Ectodermal cell (in vitro differentiated cells): ENCODE measurements at regions not wholly inside any gene's neighbourhood (a gene's known extent, or its start where the extent isn't known, plus 50 kb on each side); places are given as distances from the start of the nearest gene placed in this dataset.
"Not testable (repeated sequence)": the region's sequence is repeated elsewhere in the genome, so short reads cannot be mapped to it uniquely, and the experiment has no call there.

ENCODE experiments used
- H3K27ac ChIP-seq: 2 replicates; pipeline ENCODE4 v1.7.0; 2013; ENCODE audit warnings: mild to moderate bottlenecking, low read depth, low read length; ENCODE audit not compliant: insufficient read depth, poor library complexity, severe bottlenecking
- H3K27me3 ChIP-seq: 2 replicates; pipeline ENCODE4 v1.7.0; 2013; ENCODE audit warnings: mild to moderate bottlenecking, low read length; ENCODE audit not compliant: insufficient read depth, control insufficient read depth, poor library complexity, severe bottlenecking
- H3K36me3 ChIP-seq: one replicate; pipeline ENCODE4 v1.7.0; 2013; ENCODE audit warnings: low read length; ENCODE audit not compliant: control insufficient read depth, insufficient read depth
- H3K4me1 ChIP-seq: one replicate; pipeline ENCODE4 v1.7.0; 2013; ENCODE audit warnings: low read length; ENCODE audit not compliant: control insufficient read depth, insufficient read depth
- H3K4me3 ChIP-seq: 2 replicates; pipeline ENCODE4 v1.7.0; 2013; ENCODE audit warnings: low read depth, low read length, control low read depth; ENCODE audit not compliant: insufficient read depth
- H3K9me3 ChIP-seq: 2 replicates; pipeline ENCODE4 v1.7.0; 2013; ENCODE audit warnings: mild to moderate bottlenecking, low read length, moderate library complexity; ENCODE audit not compliant: control insufficient read depth
- WGBS, 2 experiments: methylation state at CpG; one replicate each; pipeline ENCODE4 v1.1.7; 2013; ENCODE audit warnings: missing lambda C conversion rate in 2 of 2; 5-methylcytosine and 5-hydroxymethylcytosine counted together

DNA sequence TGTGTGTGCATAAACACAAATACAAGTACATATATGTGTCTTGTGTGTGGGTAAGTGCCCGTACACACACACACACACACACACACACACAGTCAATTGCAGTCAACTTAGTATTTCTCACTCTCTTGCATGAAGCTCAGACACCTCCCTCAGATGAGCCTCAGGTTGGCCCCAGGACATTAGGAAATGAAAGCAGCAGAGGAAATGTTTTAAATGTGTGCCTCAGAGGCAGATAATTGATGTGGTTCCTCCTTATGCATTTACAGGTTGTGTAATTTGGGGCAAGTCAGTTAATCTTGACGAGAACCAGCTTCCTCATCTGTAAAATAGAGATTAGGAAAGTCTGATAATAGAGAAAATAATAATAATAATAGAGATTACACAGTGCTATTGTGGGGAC, 814.0 kb upstream of the ID2 start:
- Histone ChIP-seq H3K4me1 (no peaks in the 10 kb centered on the region), H3K27me3 (no peaks in the 10 kb centered on the region), H3K4me3 (no peak overlapping the region), H3K27ac (no peak overlapping the region), H3K36me3 (no peaks in the 10 kb centered on the region), H3K9me3 (no peaks in the 10 kb centered on the region)
- WGBS, 2 experiments, result 83 to 100% methylated on average over 1 of the region's 2 CpGs

DNA sequence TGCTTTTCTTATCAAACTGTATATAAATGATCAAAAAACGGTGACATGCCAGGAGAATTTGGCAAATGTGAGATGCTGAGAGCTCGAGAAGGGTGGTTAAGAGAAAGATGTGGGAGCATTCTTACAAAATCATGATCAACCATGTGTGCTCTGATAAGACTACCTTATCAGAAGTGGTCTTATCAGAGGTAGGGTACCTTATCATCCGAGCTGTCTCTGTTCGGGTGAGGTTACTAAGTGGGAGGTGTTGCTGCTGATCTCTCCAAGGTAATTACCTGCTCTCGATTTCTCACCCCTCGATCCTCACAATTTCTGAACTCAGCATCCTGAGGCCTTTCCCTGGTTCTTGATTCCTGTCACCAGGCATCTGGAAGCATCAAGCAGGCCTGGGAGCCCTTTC, 813.0 kb upstream of the ID2 start:
- Histone ChIP-seq H3K36me3 (no peaks in the 10 kb centered on the region), H3K27ac (no peak overlapping the region), H3K27me3 (no peaks in the 10 kb centered on the region), H3K9me3 (no peaks in the 10 kb centered on the region), H3K4me1 (no peaks in the 10 kb centered on the region), H3K4me3 (no peak overlapping the region)
- WGBS, 2 experiments, result 84 to 85% methylated on average over 6 of the region's 6 CpGs

DNA sequence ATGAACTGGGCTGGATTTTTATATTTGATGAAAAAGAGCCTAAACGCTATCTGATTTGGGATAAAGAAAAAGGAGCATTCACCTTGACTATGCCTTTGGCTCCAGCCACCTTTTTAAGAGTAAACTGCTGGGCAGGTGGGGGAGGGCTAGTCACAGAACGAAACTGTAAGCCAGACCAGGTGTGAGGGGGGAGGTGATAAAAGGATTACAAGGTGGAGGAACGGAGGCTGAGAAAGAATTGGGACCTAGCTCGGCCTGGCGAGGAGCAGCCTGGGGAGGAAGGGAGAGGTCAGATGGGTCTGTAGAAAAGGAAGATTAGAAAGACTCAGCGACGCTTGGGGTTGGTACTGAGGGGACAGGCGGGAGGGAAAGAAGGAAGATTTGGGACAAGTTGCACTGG, 805.4 kb upstream of the ID2 start:
- not testable (repeated sequence) for H3K4me3 ChIP-seq, H3K27ac ChIP-seq, H3K27me3 ChIP-seq, H3K36me3 ChIP-seq, H3K9me3 ChIP-seq
- peaks cover 14% of the 10 kb centered on the region for H3K4me1 ChIP-seq
- 49 to 55% methylated on average over 7 to 8 of the region's 8 CpGs for WGBS, 2 experiments

- H3K9me3 ChIP-seq, H3K36me3 ChIP-seq, H3K27me3 ChIP-seq, H3K4me3 ChIP-seq, H3K27ac ChIP-seq: not testable (repeated sequence)
- peaks cover 20% of the 10 kb centered on the region for H3K4me1 ChIP-seq
- WGBS, 2 experiments, result 39 to 50% methylated on average over 4 to 9 of the region's 12 CpGs
Measured at GRCh38 chr2:7878266-7878665, 803.6 kb upstream of the ID2 start.

GRCh38 chr2:7878786-7879482, 802.9 kb upstream of the ID2 start:
- Histone ChIP-seq H3K4me1 (peaks cover 20% of the 10 kb centered on the region), H3K27ac (no peak overlapping the region), H3K27me3 (peaks cover 4% of the 10 kb centered on the region), H3K36me3 (no peaks in the 10 kb centered on the region), H3K4me3 (no peak overlapping the region), H3K9me3 (no peaks in the 10 kb centered on the region)
- 40 to 43% methylated on average over 12 of the region's 12 CpGs for WGBS, 2 experiments

DNA sequence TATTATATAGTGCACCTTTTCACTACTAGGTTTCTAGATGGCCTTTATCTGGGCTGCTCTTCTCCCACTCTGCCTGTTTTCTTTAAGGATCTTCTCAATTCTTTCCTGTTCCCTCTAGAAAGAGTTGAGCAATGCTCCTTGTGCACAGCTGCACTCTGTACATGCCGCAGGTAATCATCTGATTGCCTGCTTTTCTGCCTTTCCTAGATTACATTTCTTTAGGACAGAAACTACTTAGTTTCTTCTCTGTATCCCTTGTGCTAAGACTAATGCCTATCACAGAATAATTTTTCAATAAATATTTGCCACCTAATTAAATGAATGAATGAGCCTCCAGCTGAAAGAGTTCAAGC, 802.4 kb upstream of the ID2 start:
- Histone ChIP-seq H3K4me1 (peaks cover 20% of the 10 kb centered on the region), H3K9me3 (no peaks in the 10 kb centered on the region), H3K27ac (no peak overlapping the region), H3K4me3 (no peak overlapping the region), H3K36me3 (no peaks in the 10 kb centered on the region), H3K27me3 (peaks cover 4% of the 10 kb centered on the region)
- WGBS, 2 experiments, result 60 to 61% methylated on average over 1 of the region's 1 CpG

GRCh38 chr2:7880126-7880525, 801.7 kb upstream of the ID2 start:
- no peaks in the 10 kb centered on the region for H3K36me3 ChIP-seq
- H3K4me3 ChIP-seq, result no peak overlapping the region
- H3K9me3 ChIP-seq, result no peaks in the 10 kb centered on the region
- WGBS, 2 experiments, result 91% methylated on average over 2 of the region's 2 CpGs
- H3K4me1 ChIP-seq, result peaks cover 20% of the 10 kb centered on the region
- no peak overlapping the region for H3K27ac ChIP-seq
- H3K27me3 ChIP-seq, result peaks cover 4% of the 10 kb centered on the region

DNA sequence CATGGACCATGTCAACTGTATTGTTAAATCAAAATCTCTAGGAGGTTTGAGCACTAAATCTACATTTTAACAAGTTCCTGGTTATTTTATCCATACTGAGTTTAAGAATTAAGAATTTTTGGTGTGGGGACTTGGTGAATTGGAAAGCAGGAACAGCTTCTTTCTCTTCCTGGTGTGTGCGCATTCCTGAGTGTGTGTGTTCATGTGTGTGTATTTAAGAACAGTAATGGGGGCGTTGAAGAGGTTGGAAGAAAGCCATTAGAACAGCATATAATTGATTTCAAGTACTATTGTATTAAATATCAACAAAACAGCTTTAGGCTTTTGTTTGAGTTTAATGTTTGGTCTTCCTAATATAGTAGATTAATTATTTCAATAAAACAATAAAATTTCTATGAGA, 801.3 kb upstream of the ID2 start:
- no CpG with 5 or more reads among the region's 2 CpGs for WGBS, 2 experiments
- Histone ChIP-seq H3K36me3 (no peaks in the 10 kb centered on the region), H3K4me3 (no peak overlapping the region)

DNA sequence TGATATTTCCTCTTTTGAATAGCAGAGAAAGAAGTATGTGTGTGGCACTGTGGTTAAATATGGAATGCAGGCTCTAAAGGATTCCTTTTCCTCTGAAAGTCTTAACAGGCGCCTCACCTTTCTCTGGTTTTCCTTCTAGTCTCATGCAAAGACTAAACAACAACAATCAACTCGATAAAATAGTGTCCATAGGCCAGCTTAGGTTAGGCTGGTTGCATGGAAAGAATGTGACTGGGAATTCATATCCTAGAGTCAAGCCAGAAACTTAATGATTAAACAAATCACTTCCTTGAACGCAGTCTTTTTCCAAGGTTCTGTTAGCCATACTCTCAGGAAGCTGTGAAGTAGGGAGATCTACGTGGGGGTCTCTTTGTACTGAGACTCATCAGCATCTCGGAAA, 800.8 kb upstream of the ID2 start:
- Histone ChIP-seq H3K27me3 (peaks cover 4% of the 10 kb centered on the region), H3K4me1 (peaks cover 20% of the 10 kb centered on the region), H3K36me3 (no peaks in the 10 kb centered on the region), H3K27ac (no peak overlapping the region), H3K4me3 (no peak overlapping the region), H3K9me3 (no peaks in the 10 kb centered on the region)
- 74 to 77% methylated on average over 5 of the region's 5 CpGs for WGBS, 2 experiments

More for the DNA sequence above, 801.3 kb upstream of the ID2 start:
- no peak overlapping the region for H3K27ac ChIP-seq
- H3K9me3 ChIP-seq, result no peaks in the 10 kb centered on the region
- H3K4me1 ChIP-seq, result peaks cover 20% of the 10 kb centered on the region
- H3K27me3 ChIP-seq, result peaks cover 4% of the 10 kb centered on the region

DNA sequence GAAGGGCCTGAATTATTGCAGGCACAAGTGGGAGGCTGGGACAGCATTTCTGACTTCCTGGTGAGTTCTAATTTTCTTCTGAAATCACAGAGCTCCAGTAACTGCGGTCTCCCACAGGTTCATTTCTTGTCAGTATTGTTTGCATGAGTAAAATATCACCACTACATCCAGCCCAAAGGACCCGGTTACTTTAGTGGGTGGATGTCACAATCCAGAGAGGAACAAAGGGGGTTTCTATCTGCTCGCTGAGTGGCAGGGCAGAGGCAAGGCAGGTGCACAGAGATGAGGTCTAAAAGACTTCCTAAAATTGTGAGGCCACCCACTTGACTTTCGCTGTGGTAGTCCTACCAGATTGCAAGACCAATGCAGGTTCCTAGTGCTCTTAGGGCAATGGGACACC, 800.4 kb upstream of the ID2 start:
- peaks cover 20% of the 10 kb centered on the region for H3K4me1 ChIP-seq
- H3K27me3 ChIP-seq, result peaks cover 4% of the 10 kb centered on the region
- no peaks in the 10 kb centered on the region for H3K36me3 ChIP-seq
- H3K4me3 ChIP-seq, result no peak overlapping the region
- no peaks in the 10 kb centered on the region for H3K9me3 ChIP-seq
- H3K27ac ChIP-seq, result no peak overlapping the region
- WGBS, 2 experiments, result 83% methylated on average over 4 of the region's 4 CpGs

GRCh38 chr2:7882296-7882695, 799.6 kb upstream of the ID2 start:
- Histone ChIP-seq H3K4me3 (no peak overlapping the region), H3K4me1 (peaks cover 20% of the 10 kb centered on the region), H3K9me3 (no peaks in the 10 kb centered on the region), H3K36me3 (no peaks in the 10 kb centered on the region), H3K27me3 (peaks cover 4% of the 10 kb centered on the region), H3K27ac (no peak overlapping the region)
